H1 (cell line): ENCODE measurements at regions not wholly inside any gene's neighbourhood (a gene's known extent, or its start where the extent isn't known, plus 50 kb on each side); places are given as distances from the start of the nearest gene placed in this dataset.

Experiments
- CTCF ChIA-PET: fragments of 300-600 bp; sonication (Branson Sonifier 250); formaldehyde crosslinking; loops from one replicate; lab custom pipeline; 2021; ENCODE audit not compliant: partially characterized antibody; lab: Charles Lee
- POLR2A ChIA-PET: fragments of 300-600 bp; sonication (Branson Sonifier 250); formaldehyde crosslinking; loops from one replicate; lab custom pipeline; 2021; ENCODE audit warnings: inconsistent platforms; ENCODE audit not compliant: partially characterized antibody; lab: Charles Lee
- DNase-seq, 2 experiments: peaks; one replicate each; pipeline versions ENCODE4 v3.0.0 to v3.0.0-alpha.2; 2010 to 2022; ENCODE audit warnings: low spot score in 2 of 2, low read depth in 1 of 2, mixed read lengths in 1 of 2
- FAIRE-seq: peaks from 2 replicates; lab custom pipeline; 2011; peaks lifted over from hg19 to GRCh38; lab: Jason Lieb, UNC
- H2AFZ ChIP-seq: 2 replicates; pipeline ENCODE4 v1.8.1; 2012; ENCODE audit warnings: low read length, inconsistent platforms
- H2AK5ac ChIP-seq: 2 replicates; pipeline ENCODE4 v1.6.1; 2013; ENCODE audit warnings: low read depth, low read length
- H2BK120ac ChIP-seq: replicated peaks from 2 replicates; pipeline ENCODE3; 2013; ENCODE audit warnings: low read depth, low read length, inconsistent platforms
- H2BK12ac ChIP-seq: 2 replicates; pipeline ENCODE4 v1.6.1; 2013; ENCODE audit warnings: low read depth, low read length
- H2BK15ac ChIP-seq: 2 replicates; pipeline ENCODE4 v1.6.1; 2013; ENCODE audit warnings: low read length
- H2BK20ac ChIP-seq: 2 replicates; pipeline ENCODE4 v1.6.1; 2013; ENCODE audit warnings: low read length
- H2BK5ac ChIP-seq: 2 replicates; pipeline ENCODE4 v1.6.1; 2013; ENCODE audit warnings: low read depth, low read length
- H3K14ac ChIP-seq: 2 replicates; pipeline ENCODE4 v1.6.1; 2013; ENCODE audit warnings: inconsistent platforms; ENCODE audit not compliant: insufficient read length
- H3K18ac ChIP-seq: 2 replicates; pipeline ENCODE4 v1.6.1; 2013; ENCODE audit warnings: low read length; ENCODE audit errors: extremely low read depth
- H3K23ac ChIP-seq: 2 replicates; pipeline ENCODE4 v1.6.1; 2013; ENCODE audit warnings: inconsistent platforms; ENCODE audit not compliant: insufficient read length
- H3K23me2 ChIP-seq: 2 replicates; pipeline ENCODE4 v1.6.1; 2013; ENCODE audit warnings: low read depth, low read length
- H3K27ac ChIP-seq: 2 replicates; pipeline ENCODE4 v1.6.1; 2011; ENCODE audit warnings: low read depth, low read length, inconsistent platforms
- H3K27me3 ChIP-seq, 4 experiments: replicated peaks in 1 of 4; 1 replicate in 1 of 4; 2 replicates in 3 of 4; pipeline versions ENCODE4 v1.6.1 to v1.8.1; 2011 to 2013; ENCODE audit warnings: low read length in 3 of 4, mild to moderate bottlenecking in 3 of 4, inconsistent platforms in 2 of 4, mixed read lengths in 2 of 4, moderate library complexity in 1 of 4; ENCODE audit not compliant: control insufficient read depth in 3 of 4, insufficient read depth in 3 of 4; ENCODE audit errors: extremely low read depth in 1 of 4
- H3K36me3 ChIP-seq, 4 experiments: 2 replicates each; pipeline versions ENCODE4 v1.6.1 to v1.8.1; 2011 to 2013; ENCODE audit warnings: mild to moderate bottlenecking in 4 of 4, low read length in 3 of 4, moderate library complexity in 2 of 4, control low read depth in 1 of 4, inconsistent platforms in 1 of 4; ENCODE audit not compliant: insufficient read depth in 4 of 4, control insufficient read depth in 2 of 4
- H3K4ac ChIP-seq: replicated peaks from 2 replicates; pipeline ENCODE3; 2013; ENCODE audit warnings: low read length, low read depth, mixed read lengths, inconsistent platforms; ENCODE audit not compliant: insufficient read length
- H3K4me1 ChIP-seq, 4 experiments: replicated peaks in 1 of 4; 1 replicate in 1 of 4; 2 replicates in 3 of 4; pipeline versions ENCODE4 v1.6.1 to v1.8.1; 2011 to 2013; ENCODE audit warnings: low read length in 3 of 4, inconsistent platforms in 2 of 4, mixed read lengths in 1 of 4; ENCODE audit not compliant: insufficient read depth in 4 of 4, control insufficient read depth in 3 of 4
- H3K4me2 ChIP-seq, 2 experiments: 2 replicates each; pipeline versions ENCODE4 v1.6.1 to v1.8.1; 2011 to 2013; ENCODE audit warnings: low read depth in 2 of 2, low read length in 2 of 2, control low read depth in 1 of 2, inconsistent platforms in 1 of 2, mild to moderate bottlenecking in 1 of 2; ENCODE audit not compliant: insufficient read depth in 1 of 2
- H3K4me3 ChIP-seq, 4 experiments: fragments of 200-600, 300-600 bp in 1 of 4; sonication (generic), shearing (Covaris generic), sonication (Bioruptor Twin) in 1 of 4; 2 replicates each; pipeline versions ENCODE4 v1.5.1 to v1.8.1; 2011 to 2016; ENCODE audit warnings: low read length in 4 of 4, low read depth in 3 of 4, control low read depth in 2 of 4, inconsistent platforms in 2 of 4, mild to moderate bottlenecking in 2 of 4, mixed read lengths in 1 of 4, moderate library complexity in 1 of 4; ENCODE audit not compliant: insufficient read depth in 2 of 4; ENCODE audit errors: extremely low read depth in 1 of 4
- H3K56ac ChIP-seq: replicated peaks from 2 replicates; pipeline ENCODE3; 2013; ENCODE audit warnings: low read depth, mild to moderate bottlenecking, mixed read lengths, low read length, inconsistent platforms; ENCODE audit not compliant: insufficient read length
- H3K79me1 ChIP-seq: 2 replicates; pipeline ENCODE4 v1.6.1; 2013; ENCODE audit warnings: low read depth, low read length, control low read depth
- H3K79me2 ChIP-seq, 2 experiments: 2 replicates each; pipeline versions ENCODE4 v1.6.1 to v1.8.1; 2012 to 2013; ENCODE audit warnings: low read length in 2 of 2, mild to moderate bottlenecking in 2 of 2, inconsistent platforms in 1 of 2; ENCODE audit not compliant: insufficient read depth in 2 of 2, control insufficient read depth in 1 of 2
- H3K9ac ChIP-seq, 4 experiments: replicated peaks in 1 of 4; 1 replicate in 1 of 4; 2 replicates in 3 of 4; pipeline versions ENCODE4 v1.6.1 to v1.8.1; 2011 to 2013; ENCODE audit warnings: low read depth in 3 of 4, low read length in 3 of 4, control low read depth in 2 of 4, mild to moderate bottlenecking in 2 of 4, moderate library complexity in 2 of 4, inconsistent platforms in 1 of 4; ENCODE audit errors: extremely low read depth in 1 of 4
- H3K9me3 ChIP-seq, 2 experiments: 2 replicates each; pipeline versions ENCODE4 v1.6.1 to v1.8.1; 2012 to 2013; ENCODE audit warnings: mild to moderate bottlenecking in 2 of 2, moderate library complexity in 2 of 2, control low read depth in 1 of 2, inconsistent platforms in 1 of 2, low read depth in 1 of 2, low read length in 1 of 2, mixed read lengths in 1 of 2; ENCODE audit not compliant: insufficient read depth in 2 of 2
- H4K20me1 ChIP-seq, 2 experiments: replicated peaks in 1 of 2; 2 replicates each; pipeline versions ENCODE3 to v1.8.1; 2011 to 2013; ENCODE audit warnings: inconsistent platforms in 2 of 2, low read length in 2 of 2, mild to moderate bottlenecking in 1 of 2; ENCODE audit not compliant: insufficient read depth in 2 of 2, control insufficient read depth in 1 of 2
- H4K5ac ChIP-seq: 2 replicates; pipeline ENCODE4 v1.6.1; 2013; ENCODE audit warnings: low read length, low read depth, mixed read lengths, inconsistent platforms; ENCODE audit not compliant: insufficient read length
- H4K8ac ChIP-seq: 2 replicates; pipeline ENCODE4 v1.8.0; 2013; ENCODE audit warnings: mild to moderate bottlenecking, moderate library complexity, low read length, inconsistent platforms; ENCODE audit not compliant: insufficient read depth; ENCODE audit errors: extremely low read depth
- H4K91ac ChIP-seq: replicated peaks from 2 replicates; pipeline ENCODE3; 2013; ENCODE audit warnings: low read length, mixed read lengths, inconsistent platforms; ENCODE audit not compliant: insufficient read length
- ATF3 ChIP-seq: IDR thresholded peaks from 2 replicates; pipeline ENCODE4 v1.6.1; 2011; ENCODE audit warnings: low read depth, mild to moderate bottlenecking, low read length; ENCODE audit not compliant: insufficient read depth
- CTBP2 ChIP-seq: IDR thresholded peaks from 2 replicates; pipeline ENCODE4 v1.7.0; 2011; ENCODE audit warnings: borderline replicate concordance, mild to moderate bottlenecking, moderate library complexity, mixed read lengths, low read length; ENCODE audit not compliant: insufficient read depth, insufficient read length
- FOSL1 ChIP-seq: IDR thresholded peaks from 2 replicates; pipeline ENCODE4 v1.6.1; 2011; ENCODE audit warnings: mild to moderate bottlenecking, low read depth, low read length, moderate library complexity; ENCODE audit not compliant: insufficient read depth
- MAFK ChIP-seq: IDR thresholded peaks from 2 replicates; pipeline ENCODE4 v1.6.1; 2012; ENCODE audit warnings: low read depth, mild to moderate bottlenecking, improper control_type of control experiment, low read length
- RBBP5 ChIP-seq: IDR thresholded peaks from 2 replicates; pipeline ENCODE4 v1.7.1; 2012; ENCODE audit warnings: low read depth, mild to moderate bottlenecking, inconsistent platforms, low read length, moderate library complexity, borderline replicate concordance
- SAP30 ChIP-seq: fragments of 300-600 bp; sonication (generic); IDR thresholded peaks from 2 replicates; pipeline ENCODE4 v1.7.1; 2012; ENCODE audit warnings: low read length, moderate library complexity, mild to moderate bottlenecking, inconsistent platforms; ENCODE audit not compliant: insufficient read depth, insufficient replicate concordance
- TBP ChIP-seq: IDR thresholded peaks from 2 replicates; pipeline ENCODE4 v1.6.1; 2011; ENCODE audit warnings: low read depth, low read length, improper control_type of control experiment
- TEAD4 ChIP-seq: IDR thresholded peaks from 2 replicates; pipeline ENCODE4 v1.6.1; 2012; ENCODE audit warnings: low read depth, low read length, inconsistent platforms, mixed read lengths
- WGBS, 2 experiments: shearing (Covaris generic) in 1 of 2; methylation state at CpG; one replicate each; pipeline versions ENCODE4 v1.1.6 to v1.1.7; 2013 to 2015; ENCODE audit warnings: low lambda C conversion rate in 2 of 2, mixed read lengths in 2 of 2, inconsistent platforms in 1 of 2, low coverage in 1 of 2, missing lambda C conversion rate in 1 of 2; ENCODE audit not compliant: insufficient replicate concordance in 2 of 2, insufficient coverage in 1 of 2, insufficient read length in 1 of 2; ENCODE audit errors: extremely low coverage in 1 of 2, missing lambda C conversion rate in 1 of 2; 5-methylcytosine and 5-hydroxymethylcytosine counted together
- TF ChIP-seq, protein P1 (sequence below): IDR thresholded peaks from 2 replicates; pipeline ENCODE4 v1.6.1; 2012; ENCODE audit warnings: inconsistent platforms

DNA sequence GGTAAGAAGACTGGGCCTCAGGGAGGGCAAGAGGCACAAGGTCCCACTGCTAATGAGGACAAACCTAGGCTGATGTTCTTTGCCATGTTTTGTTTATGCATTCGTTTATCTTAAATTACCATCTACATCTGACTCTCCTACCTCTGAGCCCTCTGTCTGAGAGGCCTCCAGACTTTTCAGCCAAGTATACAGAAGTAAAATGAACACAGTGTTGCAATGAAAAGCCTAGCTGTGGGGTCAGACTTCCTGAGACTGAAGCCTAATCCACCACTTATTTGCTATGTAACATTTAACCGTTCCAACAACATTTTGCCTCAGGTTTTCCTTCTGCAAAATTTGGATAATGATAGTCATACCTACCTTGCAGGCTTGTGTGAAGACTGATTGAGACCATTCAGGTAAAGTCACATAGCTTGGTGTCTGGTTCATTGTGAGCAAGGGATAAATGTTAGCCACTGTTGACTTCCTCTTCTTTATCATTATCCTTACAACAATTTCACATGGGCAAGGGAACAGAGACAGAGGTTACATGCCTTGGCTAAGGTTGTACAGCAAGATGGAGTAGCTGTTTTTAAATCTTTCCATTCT, 374.9 kb upstream of the CLINT1 start:
- POLR2A ChIA-PET: no interaction called here
- Histone ChIP-seq H3K27me3 (no peaks in the 10 kb centered on the region; a peak in 1 of 7 replicates), H3K36me3 (no peaks in the 10 kb centered on the region), H2AK5ac (no peak overlapping the region), H3K4me2 (no peak overlapping the region), H3K9me3 (no peaks in the 10 kb centered on the region), H3K4ac (no peak overlapping the region), H3K9ac (no peak overlapping the region), H3K4me3 (no peak overlapping the region), H4K91ac (no peak overlapping the region), H2AFZ (no peak overlapping the region; the same call in 1 of the 2 replicates), H2BK5ac (no peak overlapping the region), H2BK15ac (no peak overlapping the region), H4K5ac (no peak overlapping the region), H3K23me2 (no peaks in the 10 kb centered on the region), H4K8ac (no peak overlapping the region), H4K20me1 (no peaks in the 10 kb centered on the region), H2BK120ac (no peak overlapping the region), H3K4me1 (no peaks in the 10 kb centered on the region), H3K56ac (no peak overlapping the region), H3K23ac (no peak overlapping the region), H3K79me1 (no peaks in the 10 kb centered on the region), H3K18ac (no peak overlapping the region), H3K14ac (no peak overlapping the region), H3K79me2 (no peaks in the 10 kb centered on the region), H2BK20ac (no peak overlapping the region), H3K27ac (no peak overlapping the region), H2BK12ac (no peak overlapping the region)
- TF ChIP-seq SAP30 (no peak), RBBP5 (no peak), CTBP2 (no peak), MAFK (no peak), ATF3 (no peak), FOSL1 (no peak), TEAD4 (no peak), TBP (no peak)
- TF ChIP-seq, protein P1, sequence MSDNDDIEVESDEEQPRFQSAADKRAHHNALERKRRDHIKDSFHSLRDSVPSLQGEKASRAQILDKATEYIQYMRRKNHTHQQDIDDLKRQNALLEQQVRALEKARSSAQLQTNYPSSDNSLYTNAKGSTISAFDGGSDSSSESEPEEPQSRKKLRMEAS: no peak
- CTCF ChIA-PET: interaction anchor here (2.1 kb wide), 1 partner anchor 19 kb away, joined by 4 read pairs; no protein-coding TSS in a partner anchor
- no peak for DNase-seq
- no peak for FAIRE-seq
- 85% methylated on average over 2 of the region's 2 CpGs; no CpG with 5 or more reads in 1 of the 2 experiments for WGBS, 2 experiments
